IMR-90 (cell line): ENCODE measurements at regions not wholly inside any gene's neighbourhood (a gene's known extent, or its start where the extent isn't known, plus 50 kb on each side); places are given as distances from the start of the nearest gene placed in this dataset.

Experiments
- ATAC-seq: fragments of 200-7000 bp; cut with Tn5 transposase; 2 replicates; pipeline ENCODE4 v1.9.1; 2020; ENCODE audit warnings: low read depth, mild to moderate bottlenecking, moderate library complexity
- BruUV-seq: library from RNA; stranded (reverse); fragments of 400-500 nt; replicated peaks from 2 replicates; lab custom pipeline; 2021; lab: Mats Ljungman, UMichigan
- CTCF ChIA-PET: fragments of 300-600 bp; formaldehyde crosslinking; extraction: SDS; loops from one replicate; lab custom pipeline; 2021; ENCODE audit warnings: antibody characterized with exemption; lab: Yijun Ruan, JAX
- POLR2A ChIA-PET: fragments of 300-600 bp; sonication (Branson Sonifier 250); formaldehyde crosslinking; loops from one replicate; lab custom pipeline; 2022; ENCODE audit warnings: antibody characterized with exemption; ENCODE audit not compliant: unreplicated experiment; lab: Charles Lee
- DNase-seq: peaks from one replicate; pipeline ENCODE4 v3.0.0; 2013
- H2AFZ ChIP-seq: replicated peaks from 2 replicates; pipeline ENCODE3; 2013; ENCODE audit warnings: low read length, mild to moderate bottlenecking; ENCODE audit not compliant: poor library complexity
- H2AK5ac ChIP-seq: 2 replicates; pipeline ENCODE4 v1.6.1; 2013; ENCODE audit warnings: low read depth, low read length, inconsistent platforms
- H2AK9ac ChIP-seq: replicated peaks from 2 replicates; pipeline ENCODE3; 2013; ENCODE audit warnings: mild to moderate bottlenecking, low read depth, low read length, moderate library complexity; ENCODE audit not compliant: poor library complexity
- H2BK120ac ChIP-seq: 2 replicates; pipeline ENCODE4 v1.6.1; 2013; ENCODE audit warnings: low read depth, low read length, inconsistent platforms
- H2BK15ac ChIP-seq: 3 replicates; pipeline ENCODE4 v1.6.1; 2013; ENCODE audit warnings: low read depth, low read length, inconsistent platforms
- H2BK20ac ChIP-seq: 2 replicates; pipeline ENCODE4 v1.6.1; 2013; ENCODE audit warnings: low read depth, mild to moderate bottlenecking, inconsistent platforms, low read length, moderate library complexity
- H2BK5ac ChIP-seq: 2 replicates; pipeline ENCODE4 v1.6.1; 2013; ENCODE audit warnings: mild to moderate bottlenecking, low read depth, low read length, inconsistent platforms; ENCODE audit not compliant: poor library complexity, severe bottlenecking
- H3K14ac ChIP-seq: replicated peaks from 2 replicates; pipeline ENCODE4 v1.6.1; 2013; ENCODE audit warnings: low read depth, low read length, inconsistent platforms
- H3K18ac ChIP-seq: 2 replicates; pipeline ENCODE4 v1.6.1; 2013; ENCODE audit warnings: low read depth, low read length, control low read depth
- H3K23ac ChIP-seq: 2 replicates; pipeline ENCODE4 v1.6.1; 2013; ENCODE audit warnings: low read depth, low read length, inconsistent platforms
- H3K27ac ChIP-seq: 2 replicates; pipeline ENCODE4 v1.5.1; 2013; ENCODE audit warnings: mild to moderate bottlenecking, control low read depth, low read length; ENCODE audit not compliant: insufficient read depth
- H3K27me3 ChIP-seq: 2 replicates; pipeline ENCODE4 v1.6.1; 2013; ENCODE audit warnings: low read length; ENCODE audit not compliant: control insufficient read depth, insufficient read depth
- H3K36me3 ChIP-seq: 2 replicates; pipeline ENCODE4 v1.6.1; 2013; ENCODE audit warnings: low read length, mixed read lengths; ENCODE audit not compliant: control insufficient read depth, insufficient read depth
- H3K4ac ChIP-seq: 2 replicates; pipeline ENCODE4 v1.6.1; 2013; ENCODE audit warnings: low read depth, low read length, inconsistent platforms
- H3K4me1 ChIP-seq: 2 replicates; pipeline ENCODE4 v1.6.1; 2013; ENCODE audit warnings: low read length, mixed read lengths; ENCODE audit not compliant: control insufficient read depth, insufficient read depth
- H3K4me2 ChIP-seq: 2 replicates; pipeline ENCODE4 v1.6.1; 2013; ENCODE audit warnings: low read depth, mild to moderate bottlenecking, control low read depth, low read length, moderate library complexity
- H3K4me3 ChIP-seq: 2 replicates; pipeline ENCODE4 v1.5.1; 2013; ENCODE audit warnings: low read depth, mild to moderate bottlenecking, control low read depth, low read length, moderate library complexity; ENCODE audit not compliant: insufficient read depth
- H3K56ac ChIP-seq: 2 replicates; pipeline ENCODE4 v1.6.1; 2013; ENCODE audit warnings: low read length, inconsistent platforms; ENCODE audit not compliant: insufficient read depth; ENCODE audit errors: extremely low read depth
- H3K79me1 ChIP-seq, 2 experiments: 2 replicates each; pipeline ENCODE4 v1.6.1; 2013; ENCODE audit warnings: low read length in 2 of 2, inconsistent platforms in 1 of 2, low read depth in 1 of 2
- H3K9ac ChIP-seq: 2 replicates; pipeline ENCODE4 v1.6.1; 2013; ENCODE audit warnings: low read depth, low read length, control low read depth
- H3K9me1 ChIP-seq: 2 replicates; pipeline ENCODE4 v1.6.1; 2013; ENCODE audit warnings: low read length, inconsistent platforms; ENCODE audit not compliant: insufficient read depth
- H3K9me3 ChIP-seq: 2 replicates; pipeline ENCODE4 v1.6.1; 2013; ENCODE audit warnings: low read length; ENCODE audit not compliant: control insufficient read depth, insufficient read depth
- H4K20me1 ChIP-seq: 2 replicates; pipeline ENCODE4 v1.6.1; 2013; ENCODE audit warnings: low read length, inconsistent platforms; ENCODE audit not compliant: insufficient read depth
- H4K5ac ChIP-seq: 2 replicates; pipeline ENCODE4 v1.6.1; 2013; ENCODE audit warnings: mild to moderate bottlenecking, low read depth, low read length, control low read depth
- H4K8ac ChIP-seq, 2 experiments: 2 replicates each; pipeline ENCODE4 v1.6.1; 2013; ENCODE audit warnings: low read depth in 2 of 2, low read length in 2 of 2, control low read depth in 1 of 2, inconsistent platforms in 1 of 2
- H4K91ac ChIP-seq: 2 replicates; pipeline ENCODE4 v1.6.1; 2013; ENCODE audit warnings: low read depth, low read length, inconsistent platforms; ENCODE audit not compliant: insufficient read depth
- BHLHE40 ChIP-seq: fragments of 150-350 bp; IDR thresholded peaks from 2 replicates; pipeline ENCODE4 v1.6.1; 2016; ENCODE audit warnings: mild to moderate bottlenecking, low read depth, low read length
- CEBPB ChIP-seq: IDR thresholded peaks from 2 replicates; pipeline ENCODE4 v1.6.1; 2012; ENCODE audit warnings: low read depth, low read length, improper control_type of control experiment
- CHD1 ChIP-seq: IDR thresholded peaks from 2 replicates; pipeline ENCODE4 v1.6.1; 2012; ENCODE audit warnings: low read depth, low read length, improper control_type of control experiment
- FOS ChIP-seq: fragments of 150-350 bp; IDR thresholded peaks from 2 replicates; pipeline ENCODE4 v1.6.1; 2016; ENCODE audit warnings: low read depth, low read length
- MAZ ChIP-seq: IDR thresholded peaks from 2 replicates; pipeline ENCODE4 v1.6.1; 2012; ENCODE audit warnings: low read depth, mild to moderate bottlenecking, low read length, improper control_type of control experiment, moderate library complexity, borderline replicate concordance
- MXI1 ChIP-seq: IDR thresholded peaks from 2 replicates; pipeline ENCODE4 v1.6.1; 2012; ENCODE audit warnings: low read depth, mild to moderate bottlenecking, low read length, moderate library complexity, borderline replicate concordance
- POLR2A ChIP-seq: IDR thresholded peaks from 2 replicates; pipeline ENCODE4 v1.6.1; 2012; ENCODE audit warnings: mild to moderate bottlenecking, low read depth, low read length
- RAD21 ChIP-seq: IDR thresholded peaks from 2 replicates; pipeline ENCODE4 v1.6.1; 2012; ENCODE audit warnings: low read length, improper control_type of control experiment
- RCOR1 ChIP-seq: IDR thresholded peaks from 2 replicates; pipeline ENCODE4 v1.6.1; 2012; ENCODE audit warnings: mild to moderate bottlenecking, low read length, improper control_type of control experiment; ENCODE audit not compliant: insufficient replicate concordance
- RFX5 ChIP-seq: IDR thresholded peaks from 2 replicates; pipeline ENCODE4 v1.8.0; 2012; ENCODE audit warnings: low read depth, mild to moderate bottlenecking, low read length, moderate library complexity
- SMC3 ChIP-seq: fragments of 150-350 bp; IDR thresholded peaks from 2 replicates; pipeline ENCODE4 v1.6.1; 2016; ENCODE audit warnings: low read depth, mild to moderate bottlenecking, antibody characterized with exemption, low read length, moderate library complexity
- WGBS, 2 experiments: methylation state at CpG; one replicate each; pipeline versions ENCODE4 v1.1.5 to v1.1.7; 2013; ENCODE audit warnings: missing lambda C conversion rate in 2 of 2; ENCODE audit not compliant: insufficient read length in 1 of 2; ENCODE audit errors: extremely low coverage in 2 of 2; 5-methylcytosine and 5-hydroxymethylcytosine counted together
- dilution Hi-C: fragments of 300-500 bp; cut with HindIII; formaldehyde crosslinking; loops from one replicate; pipeline ENCODE4 v1.14.3; 2018; ENCODE audit warnings: low sequenced_read_pairs; ENCODE audit not compliant: unreplicated experiment
- in situ Hi-C: fragments of 300-500 bp; cut with MboI; formaldehyde crosslinking; loops from 3 replicates; pipeline ENCODE4 v1.14.3; 2019; ENCODE audit warnings: low sequenced_read_pairs, inconsistent platforms, mixed read lengths
- intact Hi-C: fragments of 100-400 bp; cut with micrococcal nuclease; formaldehyde crosslinking; loops from 2 replicates; pipeline ENCODE4 v1.10.0; 2022
- TF ChIP-seq, protein P1 (sequence below): fragments of 150-350 bp; IDR thresholded peaks from 2 replicates; pipeline ENCODE4 v1.6.1; 2017; ENCODE audit warnings: mild to moderate bottlenecking, antibody characterized with exemption, low read length, low read depth
- TF ChIP-seq, protein P2 (sequence below): fragments of 150-350 bp; IDR thresholded peaks from 2 replicates; pipeline ENCODE4 v1.6.1; 2016; ENCODE audit warnings: low read depth, mild to moderate bottlenecking, low read length, moderate library complexity, borderline replicate concordance
- TF ChIP-seq, protein P3 (sequence below): conservative IDR thresholded peaks from 2 replicates; pipeline ENCODE4 v1.5.1; 2012; ENCODE audit warnings: mild to moderate bottlenecking, low read depth, low read length, improper control_type of control experiment

DNA sequence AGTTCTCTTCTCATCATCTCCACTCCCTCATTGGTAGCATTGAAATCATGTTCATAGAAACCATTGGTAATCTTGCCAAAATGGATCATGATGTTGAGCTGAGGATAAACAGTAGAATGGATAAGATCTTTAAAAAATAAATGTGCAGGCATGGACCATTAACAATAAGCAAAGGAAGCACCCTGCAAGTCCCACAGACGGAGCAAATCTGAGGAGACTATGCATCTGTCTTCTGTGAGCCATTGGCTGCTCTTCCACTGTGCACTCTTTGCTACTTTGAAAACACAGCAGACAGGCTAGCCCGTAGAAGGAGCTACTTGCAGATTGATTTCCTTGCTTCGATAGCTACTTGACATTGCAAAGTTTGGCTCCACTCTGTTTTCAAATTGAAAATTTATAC lies 535.0 kb downstream of the PKHD1 start:
- no peak overlapping the region for H3K14ac ChIP-seq
- intact Hi-C loops: no loop called here
- no peaks in the 10 kb centered on the region for H4K20me1 ChIP-seq
- H3K27me3 ChIP-seq: no peaks in the 10 kb centered on the region
- no peak overlapping the region for H3K18ac ChIP-seq
- 11% methylated on average over 3 of the region's 3 CpGs; no CpG with 5 or more reads in 1 of the 2 experiments for WGBS, 2 experiments
- no peak overlapping the region for H3K56ac ChIP-seq
- POLR2A ChIA-PET: no interaction called here
- H3K23ac ChIP-seq: no peak overlapping the region
- H2AK5ac ChIP-seq: no peak overlapping the region
- ATAC-seq (no peak), DNase-seq (no peak)
- no peak overlapping the region for H2BK20ac ChIP-seq
- no peaks in the 10 kb centered on the region for H3K9me1 ChIP-seq
- no peaks in the 10 kb centered on the region for H3K79me1 ChIP-seq
- no peak overlapping the region for H3K4ac ChIP-seq
- no peak overlapping the region for H2AK9ac ChIP-seq
- dilution Hi-C loops: no loop called here
- H4K8ac ChIP-seq: no peak overlapping the region
- no peak overlapping the region for H2BK15ac ChIP-seq
- CTCF ChIA-PET: no interaction called here
- H3K9me3 ChIP-seq: no peaks in the 10 kb centered on the region; the same call in 1 of the 2 replicates
- no peak overlapping the region for H3K9ac ChIP-seq
- no TSS peak for BruUV-seq
- in situ Hi-C loops: no loop called here
- no peak overlapping the region for H4K91ac ChIP-seq
- H4K5ac ChIP-seq: no peak overlapping the region
- no peak overlapping the region for H3K4me2 ChIP-seq
- no peaks in the 10 kb centered on the region for H3K36me3 ChIP-seq
- no peak overlapping the region for H2BK120ac ChIP-seq
- H3K4me1 ChIP-seq: no peaks in the 10 kb centered on the region
- H3K27ac ChIP-seq: no peak overlapping the region
- no peak overlapping the region for H3K4me3 ChIP-seq
- TF ChIP-seq MAZ: no peak
- TF ChIP-seq CHD1: no peak
- TF ChIP-seq RFX5: no peak
- no peak for TF ChIP-seq BHLHE40
- no peak for TF ChIP-seq FOS
- TF ChIP-seq, protein P1, sequence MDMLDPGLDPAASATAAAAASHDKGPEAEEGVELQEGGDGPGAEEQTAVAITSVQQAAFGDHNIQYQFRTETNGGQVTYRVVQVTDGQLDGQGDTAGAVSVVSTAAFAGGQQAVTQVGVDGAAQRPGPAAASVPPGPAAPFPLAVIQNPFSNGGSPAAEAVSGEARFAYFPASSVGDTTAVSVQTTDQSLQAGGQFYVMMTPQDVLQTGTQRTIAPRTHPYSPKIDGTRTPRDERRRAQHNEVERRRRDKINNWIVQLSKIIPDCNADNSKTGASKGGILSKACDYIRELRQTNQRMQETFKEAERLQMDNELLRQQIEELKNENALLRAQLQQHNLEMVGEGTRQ: no peak
- TF ChIP-seq RAD21: no peak
- TF ChIP-seq CEBPB: no peak
- no peak for TF ChIP-seq SMC3
- TF ChIP-seq RCOR1: no peak
- no peak for TF ChIP-seq MXI1
- TF ChIP-seq, protein P2, sequence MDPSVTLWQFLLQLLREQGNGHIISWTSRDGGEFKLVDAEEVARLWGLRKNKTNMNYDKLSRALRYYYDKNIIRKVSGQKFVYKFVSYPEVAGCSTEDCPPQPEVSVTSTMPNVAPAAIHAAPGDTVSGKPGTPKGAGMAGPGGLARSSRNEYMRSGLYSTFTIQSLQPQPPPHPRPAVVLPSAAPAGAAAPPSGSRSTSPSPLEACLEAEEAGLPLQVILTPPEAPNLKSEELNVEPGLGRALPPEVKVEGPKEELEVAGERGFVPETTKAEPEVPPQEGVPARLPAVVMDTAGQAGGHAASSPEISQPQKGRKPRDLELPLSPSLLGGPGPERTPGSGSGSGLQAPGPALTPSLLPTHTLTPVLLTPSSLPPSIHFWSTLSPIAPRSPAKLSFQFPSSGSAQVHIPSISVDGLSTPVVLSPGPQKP: no peak
- no peak for TF ChIP-seq POLR2A
- TF ChIP-seq, protein P3, sequence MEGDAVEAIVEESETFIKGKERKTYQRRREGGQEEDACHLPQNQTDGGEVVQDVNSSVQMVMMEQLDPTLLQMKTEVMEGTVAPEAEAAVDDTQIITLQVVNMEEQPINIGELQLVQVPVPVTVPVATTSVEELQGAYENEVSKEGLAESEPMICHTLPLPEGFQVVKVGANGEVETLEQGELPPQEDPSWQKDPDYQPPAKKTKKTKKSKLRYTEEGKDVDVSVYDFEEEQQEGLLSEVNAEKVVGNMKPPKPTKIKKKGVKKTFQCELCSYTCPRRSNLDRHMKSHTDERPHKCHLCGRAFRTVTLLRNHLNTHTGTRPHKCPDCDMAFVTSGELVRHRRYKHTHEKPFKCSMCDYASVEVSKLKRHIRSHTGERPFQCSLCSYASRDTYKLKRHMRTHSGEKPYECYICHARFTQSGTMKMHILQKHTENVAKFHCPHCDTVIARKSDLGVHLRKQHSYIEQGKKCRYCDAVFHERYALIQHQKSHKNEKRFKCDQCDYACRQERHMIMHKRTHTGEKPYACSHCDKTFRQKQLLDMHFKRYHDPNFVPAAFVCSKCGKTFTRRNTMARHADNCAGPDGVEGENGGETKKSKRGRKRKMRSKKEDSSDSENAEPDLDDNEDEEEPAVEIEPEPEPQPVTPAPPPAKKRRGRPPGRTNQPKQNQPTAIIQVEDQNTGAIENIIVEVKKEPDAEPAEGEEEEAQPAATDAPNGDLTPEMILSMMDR: no peak
- no peak overlapping the region for H2AFZ ChIP-seq
- no peak overlapping the region for H2BK5ac ChIP-seq
